Thyroid gland (tissue), 4 donors: ENCODE measurements at regions not wholly inside any gene's neighbourhood (a gene's known extent, or its start where the extent isn't known, plus 50 kb on each side); places are given as distances from the start of the nearest gene placed in this dataset.

Source experiments
- CTCF ChIP-seq, 6 experiments: fragments of 200-600 bp in 3 of 6; fragments of 450-650 bp in 3 of 6; sonication (generic) in 3 of 6; IDR thresholded peaks; one replicate each; pipeline ENCODE4 v1.5.1; 2016 to 2019; ENCODE audit warnings: antibody characterized with exemption in 6 of 6, mild to moderate bottlenecking in 2 of 6, inconsistent platforms in 1 of 6, moderate library complexity in 1 of 6
- POLR2A ChIP-seq, 2 donors: fragments of 450-650 bp; IDR thresholded peaks; one replicate each; pipeline ENCODE4 v1.6.1; 2017; ENCODE audit warnings: antibody characterized with exemption in 2 of 2, mild to moderate bottlenecking in 2 of 2, moderate library complexity in 1 of 2

- TF ChIP-seq CTCF (IDR thresholded peaks at IDR 0.05) (no peak), POLR2A (IDR thresholded peaks at IDR 0.05) (no peak)
Measured at GRCh38 chr3:21859124-21860081, 108.4 kb upstream of the ZNF385D start.
